DMS114 treated with DMSO at 0.1 percent for 48 hours (cell line): ENCODE measurements at regions not wholly inside any gene's neighbourhood (a gene's known extent, or its start where the extent isn't known, plus 50 kb on each side); places are given as distances from the start of the nearest gene placed in this dataset.
"Not testable (repeated sequence)": the region's sequence is repeated elsewhere in the genome, so short reads cannot be mapped to it uniquely, and the experiment has no call there.

Experiments used
- DNase-seq: peaks from one replicate; lab custom pipeline; 2025; ENCODE audit not compliant: unreplicated experiment; lab: John Stamatoyannopoulos, UW

DNA sequence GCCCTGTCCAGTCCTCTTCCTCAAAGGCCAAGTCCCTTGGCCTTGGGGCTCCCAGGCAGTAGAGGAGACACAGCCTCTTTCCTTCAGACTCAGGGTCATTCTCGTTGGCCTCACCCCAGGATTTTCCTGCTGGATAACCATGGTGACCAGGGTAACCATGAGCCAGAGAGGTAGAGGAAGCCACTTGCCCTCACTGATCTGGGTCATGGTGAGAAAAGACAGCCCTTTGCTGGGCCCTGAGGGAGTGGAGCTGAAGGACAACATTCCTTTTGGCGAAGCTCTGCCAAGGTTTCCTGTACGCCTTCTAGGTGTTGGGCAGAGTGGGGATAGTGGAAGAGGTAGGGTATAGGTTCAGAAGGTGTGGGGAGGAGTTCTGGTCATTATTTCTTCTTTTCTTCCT is 53.1 kb upstream of the WNT4 start:
- no peak for DNase-seq

DNA sequence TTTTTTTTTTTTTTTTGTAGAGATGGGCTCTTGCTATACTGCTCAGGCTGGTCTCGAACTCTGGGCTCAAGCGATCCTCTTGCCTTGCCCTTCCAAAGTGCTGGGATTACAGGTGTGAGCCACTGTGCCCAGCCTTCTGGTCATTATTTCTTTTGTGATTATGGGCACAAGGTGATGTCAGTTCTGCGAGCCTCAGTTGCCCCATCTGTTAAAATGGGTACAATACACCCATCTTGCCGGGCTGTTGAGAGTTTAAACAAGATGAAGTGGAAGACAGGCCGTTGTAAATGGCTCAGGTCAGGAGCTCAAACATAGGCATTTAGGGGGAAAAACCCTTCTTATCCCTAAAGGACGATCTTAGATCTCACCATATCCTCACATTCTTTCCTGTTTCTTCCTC is 53.7 kb upstream of the WNT4 start:
- DNase-seq = no peak

DNA sequence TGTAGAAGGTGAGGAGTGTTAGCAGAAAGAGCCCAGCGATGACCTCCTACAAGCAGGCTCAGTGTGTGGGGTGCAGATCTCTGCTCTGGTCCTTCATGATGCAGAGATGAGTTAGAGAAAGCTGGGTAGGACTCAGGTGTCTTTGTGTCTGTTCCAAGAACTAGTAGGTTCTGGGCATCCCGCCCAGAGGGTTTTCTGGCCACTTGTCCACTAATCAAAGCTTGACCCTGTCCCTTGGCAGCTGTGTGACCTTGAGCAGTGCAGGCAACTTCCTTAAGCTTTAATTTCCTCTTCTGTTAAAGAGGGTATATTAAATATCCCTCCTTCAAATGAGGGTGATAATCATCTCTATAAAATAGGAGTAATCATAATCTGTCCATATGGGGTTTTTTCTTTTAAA is 54.7 kb upstream of the WNT4 start:
- DNase-seq = no peak

DNA sequence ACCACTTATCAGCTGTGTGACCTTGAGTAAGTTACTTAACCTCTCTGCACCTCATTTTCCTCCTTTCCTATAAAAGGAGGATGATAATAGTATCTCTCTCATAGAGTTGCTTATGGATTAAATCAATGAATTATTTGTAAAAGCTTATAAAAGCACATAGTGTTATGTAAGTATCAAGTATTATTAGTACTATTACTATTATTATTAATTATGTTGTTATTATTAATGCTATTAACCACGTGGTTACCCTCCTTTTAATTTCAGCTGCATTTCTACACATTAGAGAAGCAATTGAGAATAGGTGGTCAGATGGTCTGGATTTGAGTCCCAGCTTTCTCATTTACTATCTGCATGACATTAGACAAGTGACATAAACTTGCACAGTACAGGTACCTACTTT is 58.1 kb upstream of the WNT4 start:
- no peak for DNase-seq

- no peak for DNase-seq
Measured at GRCh38 chr1:22203335-22203734, 60.4 kb upstream of the WNT4 start.

- no peak for DNase-seq
Measured at GRCh38 chr1:22204057-22204840, 61.4 kb upstream of the WNT4 start.

DNA sequence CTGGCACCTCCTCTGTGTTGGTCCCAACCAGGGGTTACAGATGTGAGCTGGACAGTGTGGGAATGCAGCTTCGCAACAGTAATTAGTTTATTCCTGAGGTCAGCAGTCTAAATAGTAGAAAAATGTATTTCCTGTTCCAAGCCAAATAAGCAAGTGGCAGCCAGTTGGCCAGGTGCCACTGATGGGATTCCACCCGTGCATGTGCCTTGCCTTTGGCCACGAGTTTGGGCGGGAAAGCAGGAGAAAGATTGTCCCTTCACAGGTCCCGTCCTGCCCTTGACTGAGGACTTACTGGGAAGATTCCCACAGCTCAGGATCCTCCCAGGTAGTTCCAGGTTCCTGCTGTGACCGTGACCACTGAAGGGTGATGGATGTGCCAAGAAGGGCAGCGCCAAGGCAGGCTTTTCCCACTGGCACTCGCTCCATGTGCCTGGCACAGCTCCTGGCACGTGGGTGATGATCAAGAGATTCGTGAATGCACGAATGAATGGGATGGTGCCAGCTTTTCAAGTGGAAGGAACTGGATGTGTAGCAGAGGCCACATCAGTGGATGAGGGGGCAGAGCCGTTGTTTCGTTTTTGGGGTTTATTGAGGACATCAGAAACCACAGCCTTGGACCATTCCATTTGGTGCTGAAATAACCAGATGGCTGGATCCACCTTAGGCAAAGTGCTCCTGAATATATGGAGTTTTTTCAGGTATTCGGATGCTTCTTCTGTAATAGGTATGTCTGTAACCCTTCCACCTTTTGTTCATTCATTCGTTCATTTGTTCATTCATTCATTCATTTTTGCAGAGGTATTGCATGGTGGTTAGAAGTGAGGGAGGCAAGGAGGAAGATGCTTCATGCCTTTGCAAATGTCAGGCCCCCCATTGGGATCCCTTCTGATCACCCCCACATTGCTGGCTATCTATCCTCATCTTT is 62.4 kb upstream of the WNT4 start:
- DNase-seq = no peak

GRCh38 chr1:22206551-22207125 is 63.7 kb upstream of the WNT4 start:
- DNase-seq = no peak

DNA sequence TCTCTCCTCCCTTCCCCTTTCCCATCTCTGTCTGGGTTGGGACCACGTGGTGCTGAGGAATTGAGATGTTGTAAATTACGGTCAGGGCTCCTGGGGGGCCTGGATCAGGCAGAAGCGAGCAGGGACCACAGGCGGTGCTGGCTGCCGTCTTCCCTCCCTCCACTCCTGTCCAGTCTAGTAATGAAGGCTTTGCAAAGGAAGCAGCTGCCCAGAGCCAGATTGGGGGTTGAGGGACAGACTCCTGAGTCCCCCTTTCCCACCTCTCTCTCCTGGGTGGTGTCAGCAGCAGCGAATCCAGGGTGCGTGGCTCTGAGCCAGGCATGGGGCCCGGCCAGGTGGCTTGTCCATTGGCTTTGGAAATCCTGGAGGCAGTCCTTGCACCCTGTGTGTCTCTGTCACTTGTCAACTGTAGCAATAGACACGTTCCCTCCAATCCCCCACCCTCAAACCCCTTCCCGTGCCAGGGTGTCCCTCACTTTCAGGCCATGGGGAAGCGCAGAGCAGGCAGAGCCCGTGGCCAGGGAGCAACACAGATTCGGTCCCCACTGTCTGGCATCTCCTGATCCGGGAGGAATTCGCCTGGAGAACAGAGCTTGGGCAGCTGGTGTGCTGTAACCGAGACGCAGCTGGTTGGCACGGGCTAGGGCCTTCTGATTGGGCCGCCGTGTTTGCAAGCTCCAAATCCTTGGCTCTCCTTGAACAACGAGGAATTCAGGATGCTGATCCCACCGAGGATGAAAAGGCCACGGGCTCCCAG is 64.8 kb upstream of the WNT4 start:
- no peak for DNase-seq

- DNase-seq = no peak
Measured at GRCh38 chr1:22208268-22208972, 65.5 kb upstream of the WNT4 start.

GRCh38 chr1:22208973-22209378 is 66.1 kb upstream of the WNT4 start:
- no peak for DNase-seq

DNA sequence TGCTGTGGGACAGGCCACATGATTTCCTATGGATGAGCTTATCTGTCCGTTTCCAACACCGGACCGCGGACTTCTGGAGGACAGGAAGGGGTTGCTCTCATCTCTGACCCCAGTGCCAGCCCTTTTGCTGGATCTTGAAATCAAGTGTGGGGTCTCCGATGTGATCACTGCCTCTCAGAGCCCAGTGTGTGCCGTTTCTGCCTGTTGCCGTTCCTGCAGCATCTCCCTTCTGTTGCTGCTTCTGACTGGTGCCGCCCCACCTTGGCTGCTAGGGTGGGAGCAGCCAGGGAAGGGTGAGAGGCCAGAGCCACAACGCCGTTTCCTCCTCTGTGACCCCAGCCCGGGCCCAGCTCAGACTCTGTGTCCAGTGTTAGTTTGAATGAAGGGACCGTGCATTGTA is 67.3 kb upstream of the WNT4 start:
- DNase-seq = no peak

GRCh38 chr1:22210636-22211035 is 67.7 kb upstream of the WNT4 start:
- DNase-seq = no peak

DNA sequence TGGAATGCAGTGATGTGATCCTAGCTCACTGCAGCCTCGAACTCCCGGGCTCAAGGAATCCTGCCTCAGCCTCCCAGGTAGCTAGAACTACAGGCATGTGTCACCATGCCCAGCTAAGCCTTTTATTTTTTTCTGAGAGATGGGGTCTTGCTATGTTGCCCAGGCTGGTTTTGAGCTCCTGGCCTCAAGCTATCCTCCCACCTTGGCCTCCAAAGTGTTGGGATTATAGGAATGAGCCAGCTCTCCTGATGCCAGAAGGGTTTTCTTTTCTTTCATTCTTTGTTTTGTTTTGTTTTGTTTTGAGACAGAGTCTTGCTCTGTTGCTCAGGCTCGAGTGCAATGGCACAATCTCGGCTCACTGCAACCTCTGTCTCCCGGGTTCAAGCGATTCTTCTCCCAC is 68.6 kb upstream of the WNT4 start:
- DNase-seq = not testable (repeated sequence)

- no peak for DNase-seq
Measured at GRCh38 chr1:22212400-22213233, 69.7 kb upstream of the WNT4 start.

DNA sequence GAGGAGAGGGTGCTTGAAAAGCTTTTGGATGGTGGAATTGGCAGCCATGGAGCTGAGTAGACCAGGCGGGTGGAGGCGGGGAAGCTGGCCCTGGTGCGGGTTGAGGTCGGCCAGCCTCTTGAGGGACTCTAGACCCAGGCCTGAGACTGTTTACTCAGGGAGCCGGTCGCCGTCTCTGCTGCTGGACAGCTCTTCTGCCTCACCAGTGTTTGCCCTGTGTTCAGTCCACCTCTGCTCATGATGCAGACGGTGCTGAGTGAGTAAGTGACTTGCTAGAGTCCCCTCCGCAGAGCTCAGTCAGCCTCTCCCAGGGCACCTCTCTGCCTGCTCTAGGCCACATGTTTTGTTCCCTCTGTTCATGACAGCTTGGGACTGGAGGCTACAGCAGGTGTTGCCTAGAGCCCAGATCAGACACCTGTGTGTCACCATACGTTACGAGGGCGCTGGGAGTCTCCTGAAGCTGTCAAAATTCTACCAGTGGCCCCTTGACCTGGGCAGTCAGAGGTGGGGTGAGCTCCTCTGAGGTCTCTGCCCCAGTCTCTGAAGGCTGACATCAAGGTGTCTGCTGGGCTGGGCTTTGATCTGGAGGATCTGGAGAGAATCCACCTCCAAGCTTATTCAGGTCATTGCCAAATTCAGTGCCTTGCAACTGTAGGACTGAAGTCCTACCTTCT is 73.5 kb upstream of the WNT4 start:
- DNase-seq = no peak

- no peak for DNase-seq
Measured at GRCh38 chr1:22216966-22217365, 74.1 kb upstream of the WNT4 start.

DNA sequence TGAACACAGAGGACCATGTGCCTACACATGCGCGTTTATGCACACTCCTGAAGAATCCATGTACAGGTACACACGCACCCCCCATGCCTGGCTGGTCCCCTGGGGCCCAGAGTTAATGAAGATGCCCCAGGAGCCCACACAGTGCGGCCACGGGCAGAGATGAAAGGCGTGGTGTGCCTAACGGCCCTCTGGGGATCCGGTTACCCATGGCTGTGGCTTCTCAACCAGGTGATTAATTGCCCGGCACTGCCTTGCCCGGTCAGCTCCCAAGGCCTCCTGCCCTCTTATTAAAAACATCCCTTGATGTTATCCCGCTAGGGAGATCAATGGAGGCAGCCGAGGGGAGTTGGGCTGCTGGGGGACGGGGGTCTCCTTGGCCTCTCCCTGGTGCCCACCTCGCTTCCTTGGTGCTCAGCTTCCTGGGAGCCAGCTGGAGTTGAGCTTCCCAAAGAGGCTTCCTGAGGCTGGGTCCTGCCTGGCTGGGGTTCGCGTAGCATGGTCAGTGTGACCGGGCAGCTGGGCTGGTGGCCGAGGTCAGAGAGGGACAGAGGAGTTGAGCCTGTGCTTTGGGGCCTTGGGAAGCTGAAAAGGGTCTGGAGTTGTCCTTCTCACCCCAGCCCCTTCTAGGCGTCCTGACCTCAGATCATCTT is 75.0 kb upstream of the WNT4 start:
- no peak for DNase-seq
